ENCODE measurements at regions not wholly inside any gene's neighbourhood (a gene's known extent, or its start where the extent isn't known, plus 50 kb on each side); places are given as distances from the start of the nearest gene placed in this dataset.

DNA sequence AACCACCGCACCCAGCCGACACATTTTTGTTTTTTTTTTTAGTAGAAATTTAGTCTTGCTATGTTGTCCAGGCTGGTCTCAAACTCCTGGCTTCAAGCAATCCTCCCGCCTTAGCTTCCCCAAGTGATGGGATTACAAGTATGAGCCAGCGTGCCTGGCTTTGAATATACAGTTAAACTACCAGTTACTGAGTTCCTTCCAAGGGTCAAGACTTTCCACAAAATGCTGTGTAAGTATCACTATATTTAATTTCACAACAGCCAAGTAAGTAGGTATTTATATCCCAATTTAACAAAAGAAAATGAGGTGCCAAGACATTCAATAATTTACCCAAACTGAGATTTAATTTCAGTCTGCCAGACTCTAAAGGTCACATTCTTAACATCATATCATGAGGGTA, 181.3 kb upstream of the TMC3 start:
- Histone ChIP-seq H4K20me1 (replicated peaks; ENCODE audit: control insufficient read depth, extremely low read depth, insufficient read depth, low read length) (no peaks in the 10 kb centered on the region), H3K79me2 (ENCODE audit: control insufficient read depth, insufficient read depth, low read length) (no peaks in the 10 kb centered on the region), H3K4me1 (ENCODE audit: control insufficient read depth, extremely low read depth, insufficient read depth, low read length) (no peaks in the 10 kb centered on the region), H3K36me3 (ENCODE audit: control insufficient read depth in 2 of 2, extremely low read depth in 1 of 2, insufficient read depth in 2 of 2, low read length in 2 of 2) (no peaks in the 10 kb centered on the region), H3K27me3 (ENCODE audit: control insufficient read depth in 2 of 2, insufficient read depth in 2 of 2, low read length in 2 of 2) (peaks cover 0 to 2% of the 10 kb centered on the region in 2 experiments), H3K4me2 (ENCODE audit: insufficient read depth, low read length) (no peak overlapping the region), H3K27ac (ENCODE audit: insufficient read depth, low read depth, low read length) (no peak overlapping the region), H3K9ac (replicated peaks; ENCODE audit: extremely low read depth, insufficient read depth, low read length) (no peak overlapping the region), H3K9me1 (replicated peaks; ENCODE audit: control insufficient read depth, extremely low read depth, insufficient read depth, low read length) (no peaks in the 10 kb centered on the region), H2AFZ (ENCODE audit: low read depth, low read length) (no peak overlapping the region), H3K4me3 (replicated peaks in 1 of 3; ENCODE audit: insufficient read depth in 1 of 3, low read depth in 1 of 3, low read length in 3 of 3) (no peak overlapping the region), H3K9me3 (replicated peaks; ENCODE audit: control insufficient read depth, insufficient read depth, low read length) (no peaks in the 10 kb centered on the region)
- dilution Hi-C loops (cut with MboI; ENCODE audit: extremely low pct_ligation_motif_present, low sequenced_read_pairs) (no loop called here), intact Hi-C loops (cut with micrococcal nuclease) (no loop called here)
- no TSS peak for BruUV-seq (replicated peaks)
- CTCF ChIA-PET = no interaction called here
- FAIRE-seq = no peak
- no peak for TF ChIP-seq JUN (IDR thresholded peaks at IDR 0.05; ENCODE audit: borderline replicate concordance, insufficient read depth, insufficient read length, low read depth)
- TF ChIP-seq POLR2A (IDR thresholded peaks at IDR 0.05; ENCODE audit: low read depth, low read length) = no peak
- TF ChIP-seq EZH2 (IDR thresholded peaks at IDR 0.05; ENCODE audit: borderline replicate concordance, low read depth, low read length, severe bottlenecking) = no peak
- no peak for TF ChIP-seq POLR2AphosphoS5 (IDR thresholded peaks at IDR 0.05; ENCODE audit: insufficient read depth, low read depth, low read length)
- TF ChIP-seq, protein P1, sequence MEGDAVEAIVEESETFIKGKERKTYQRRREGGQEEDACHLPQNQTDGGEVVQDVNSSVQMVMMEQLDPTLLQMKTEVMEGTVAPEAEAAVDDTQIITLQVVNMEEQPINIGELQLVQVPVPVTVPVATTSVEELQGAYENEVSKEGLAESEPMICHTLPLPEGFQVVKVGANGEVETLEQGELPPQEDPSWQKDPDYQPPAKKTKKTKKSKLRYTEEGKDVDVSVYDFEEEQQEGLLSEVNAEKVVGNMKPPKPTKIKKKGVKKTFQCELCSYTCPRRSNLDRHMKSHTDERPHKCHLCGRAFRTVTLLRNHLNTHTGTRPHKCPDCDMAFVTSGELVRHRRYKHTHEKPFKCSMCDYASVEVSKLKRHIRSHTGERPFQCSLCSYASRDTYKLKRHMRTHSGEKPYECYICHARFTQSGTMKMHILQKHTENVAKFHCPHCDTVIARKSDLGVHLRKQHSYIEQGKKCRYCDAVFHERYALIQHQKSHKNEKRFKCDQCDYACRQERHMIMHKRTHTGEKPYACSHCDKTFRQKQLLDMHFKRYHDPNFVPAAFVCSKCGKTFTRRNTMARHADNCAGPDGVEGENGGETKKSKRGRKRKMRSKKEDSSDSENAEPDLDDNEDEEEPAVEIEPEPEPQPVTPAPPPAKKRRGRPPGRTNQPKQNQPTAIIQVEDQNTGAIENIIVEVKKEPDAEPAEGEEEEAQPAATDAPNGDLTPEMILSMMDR (IDR thresholded peaks at IDR 0.05; ENCODE audit: extremely low read depth in 1 of 2, insufficient read depth in 1 of 2, low read depth in 1 of 2, low read length in 2 of 2) = no peak
- no peak for TF ChIP-seq FOS (IDR thresholded peaks at IDR 0.05; ENCODE audit: borderline replicate concordance, insufficient read depth, low read length)
- TF ChIP-seq, protein P2, sequence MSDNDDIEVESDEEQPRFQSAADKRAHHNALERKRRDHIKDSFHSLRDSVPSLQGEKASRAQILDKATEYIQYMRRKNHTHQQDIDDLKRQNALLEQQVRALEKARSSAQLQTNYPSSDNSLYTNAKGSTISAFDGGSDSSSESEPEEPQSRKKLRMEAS (IDR thresholded peaks at IDR 0.05; ENCODE audit: insufficient read depth, insufficient read length) = no peak
- TF ChIP-seq GATA2 (IDR thresholded peaks at IDR 0.05; ENCODE audit: insufficient read depth, insufficient read length, low read depth, low read length) = no peak
- TF ChIP-seq MYC (IDR thresholded peaks at IDR 0.05; ENCODE audit: low read depth, low read length) = no peak
- DNase-seq (ENCODE audit: low read depth, low spot score) = no peak
- POLR2A ChIA-PET = no interaction called here
